Mucosa of stomach (tissue), 1 donor: ENCODE measurements at regions not wholly inside any gene's neighbourhood (a gene's known extent, or its start where the extent isn't known, plus 50 kb on each side); places are given as distances from the start of the nearest gene placed in this dataset.

Experiments
- H3K27me3 ChIP-seq: one replicate; pipeline ENCODE4 v1.7.0; 2013; ENCODE audit warnings: mild to moderate bottlenecking, low read length; ENCODE audit not compliant: control insufficient read depth, insufficient read depth
- H3K36me3 ChIP-seq: one replicate; pipeline ENCODE4 v1.7.0; 2013; ENCODE audit warnings: low read length; ENCODE audit not compliant: control insufficient read depth, insufficient read depth
- H3K4me1 ChIP-seq: one replicate; pipeline ENCODE4 v1.7.0; 2013; ENCODE audit warnings: mild to moderate bottlenecking, low read length; ENCODE audit not compliant: control insufficient read depth, insufficient read depth
- H3K4me3 ChIP-seq: one replicate; pipeline ENCODE4 v1.7.0; 2013; ENCODE audit warnings: low read length
- H3K9ac ChIP-seq: one replicate; pipeline ENCODE4 v1.7.0; 2013; ENCODE audit warnings: mild to moderate bottlenecking, low read length, moderate library complexity
- H3K9me3 ChIP-seq: one replicate; pipeline ENCODE4 v1.7.0; 2013; ENCODE audit warnings: mild to moderate bottlenecking, low read length, moderate library complexity; ENCODE audit not compliant: control insufficient read depth
- donor health status: Pancreatic carcinoma.

DNA sequence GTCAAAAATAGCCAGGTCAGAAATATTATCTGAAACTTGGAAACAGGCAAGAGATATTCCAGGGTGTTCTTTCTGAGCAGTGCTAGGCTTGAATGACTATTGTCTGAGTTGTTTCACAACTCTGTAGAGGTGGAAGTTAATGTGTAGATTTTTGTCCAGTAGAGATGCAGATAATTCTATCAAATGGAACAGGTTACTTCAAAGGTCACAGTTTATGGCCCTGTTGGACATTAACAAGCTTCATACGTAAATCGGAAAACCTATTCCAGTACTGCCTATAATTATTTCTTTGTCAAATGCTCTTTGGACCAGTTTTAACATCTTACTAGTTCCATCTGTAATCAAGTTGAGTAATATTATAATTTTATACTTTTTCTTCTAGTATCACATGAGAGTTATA is 1639.4 kb upstream of the TENM3 start:
- H3K9me3 ChIP-seq: no peaks in the 10 kb centered on the region
- no peak overlapping the region for H3K9ac ChIP-seq
- no peaks in the 10 kb centered on the region for H3K27me3 ChIP-seq
- H3K36me3 ChIP-seq: no peaks in the 10 kb centered on the region
- no peaks in the 10 kb centered on the region for H3K4me1 ChIP-seq
- no peak overlapping the region for H3K4me3 ChIP-seq

- Histone ChIP-seq H3K9ac (no peak overlapping the region), H3K36me3 (no peaks in the 10 kb centered on the region), H3K27me3 (no peaks in the 10 kb centered on the region), H3K4me1 (no peaks in the 10 kb centered on the region), H3K4me3 (no peak overlapping the region), H3K9me3 (no peaks in the 10 kb centered on the region)
These were observed 1632.9 kb upstream of the TENM3 start for GRCh38 chr4:180610324-180610723.

DNA sequence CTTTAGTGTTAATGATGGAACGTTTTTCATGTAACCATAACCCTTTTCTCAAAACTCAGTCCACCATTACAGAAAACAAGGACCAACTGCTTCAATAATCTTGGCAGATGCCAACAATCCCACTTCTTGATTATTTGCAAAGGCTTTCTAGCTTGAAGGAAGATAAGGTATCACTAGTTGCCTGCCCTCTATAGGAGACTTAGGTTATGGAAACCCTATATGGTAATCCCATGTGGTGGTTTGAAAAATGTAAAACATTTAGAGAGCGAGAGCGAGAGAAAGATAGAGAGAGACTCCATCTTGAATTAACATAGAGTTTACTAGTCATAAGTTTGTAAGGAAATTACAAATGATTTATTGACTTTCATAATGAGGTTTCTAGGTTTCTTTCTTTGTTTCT is 1627.5 kb upstream of the TENM3 start:
- no peak overlapping the region for H3K4me3 ChIP-seq
- no peak overlapping the region for H3K9ac ChIP-seq
- H3K4me1 ChIP-seq: no peaks in the 10 kb centered on the region
- H3K27me3 ChIP-seq: no peaks in the 10 kb centered on the region
- no peaks in the 10 kb centered on the region for H3K9me3 ChIP-seq
- no peaks in the 10 kb centered on the region for H3K36me3 ChIP-seq

- Histone ChIP-seq H3K36me3 (no peaks in the 10 kb centered on the region), H3K4me1 (no peaks in the 10 kb centered on the region), H3K9ac (no peak overlapping the region), H3K4me3 (no peak overlapping the region), H3K9me3 (no peaks in the 10 kb centered on the region), H3K27me3 (no peaks in the 10 kb centered on the region)
These were observed 1626.0 kb upstream of the TENM3 start for GRCh38 chr4:180617196-180617595.

DNA sequence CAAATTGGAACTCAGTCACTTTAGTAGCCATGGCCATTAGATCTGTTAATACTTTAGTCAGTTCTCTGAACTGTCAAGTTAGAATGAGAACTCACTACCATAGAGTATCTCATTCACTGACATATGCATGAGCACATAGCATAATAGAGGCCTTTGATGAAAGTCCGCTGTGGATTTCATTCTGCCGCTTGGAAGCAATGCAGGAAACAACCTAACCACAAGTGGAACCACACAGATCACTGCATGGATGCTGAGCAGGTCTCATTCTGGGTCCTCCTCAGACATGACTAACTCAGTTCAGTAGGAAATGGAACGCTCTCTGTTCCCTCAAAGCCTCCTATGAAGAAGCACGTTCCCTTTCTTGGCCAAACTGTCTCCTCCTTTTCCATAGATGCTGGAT is 1624.8 kb upstream of the TENM3 start:
- Histone ChIP-seq H3K27me3 (no peaks in the 10 kb centered on the region), H3K9ac (no peak overlapping the region), H3K36me3 (no peaks in the 10 kb centered on the region), H3K4me1 (no peaks in the 10 kb centered on the region), H3K4me3 (no peak overlapping the region), H3K9me3 (no peaks in the 10 kb centered on the region)

- no peak overlapping the region for H3K9ac ChIP-seq
- no peak overlapping the region for H3K4me3 ChIP-seq
- H3K4me1 ChIP-seq: no peaks in the 10 kb centered on the region
- no peaks in the 10 kb centered on the region for H3K27me3 ChIP-seq
- no peaks in the 10 kb centered on the region for H3K36me3 ChIP-seq
- H3K9me3 ChIP-seq: no peaks in the 10 kb centered on the region
These were observed 1623.8 kb upstream of the TENM3 start for GRCh38 chr4:180619440-180619839.

GRCh38 chr4:180622254-180622653 is 1620.9 kb upstream of the TENM3 start:
- no peak overlapping the region for H3K4me3 ChIP-seq
- no peaks in the 10 kb centered on the region for H3K27me3 ChIP-seq
- H3K36me3 ChIP-seq: no peaks in the 10 kb centered on the region
- H3K9ac ChIP-seq: no peak overlapping the region
- H3K4me1 ChIP-seq: no peaks in the 10 kb centered on the region
- no peaks in the 10 kb centered on the region for H3K9me3 ChIP-seq

GRCh38 chr4:180625653-180626052 is 1617.5 kb upstream of the TENM3 start:
- no peaks in the 10 kb centered on the region for H3K36me3 ChIP-seq

DNA sequence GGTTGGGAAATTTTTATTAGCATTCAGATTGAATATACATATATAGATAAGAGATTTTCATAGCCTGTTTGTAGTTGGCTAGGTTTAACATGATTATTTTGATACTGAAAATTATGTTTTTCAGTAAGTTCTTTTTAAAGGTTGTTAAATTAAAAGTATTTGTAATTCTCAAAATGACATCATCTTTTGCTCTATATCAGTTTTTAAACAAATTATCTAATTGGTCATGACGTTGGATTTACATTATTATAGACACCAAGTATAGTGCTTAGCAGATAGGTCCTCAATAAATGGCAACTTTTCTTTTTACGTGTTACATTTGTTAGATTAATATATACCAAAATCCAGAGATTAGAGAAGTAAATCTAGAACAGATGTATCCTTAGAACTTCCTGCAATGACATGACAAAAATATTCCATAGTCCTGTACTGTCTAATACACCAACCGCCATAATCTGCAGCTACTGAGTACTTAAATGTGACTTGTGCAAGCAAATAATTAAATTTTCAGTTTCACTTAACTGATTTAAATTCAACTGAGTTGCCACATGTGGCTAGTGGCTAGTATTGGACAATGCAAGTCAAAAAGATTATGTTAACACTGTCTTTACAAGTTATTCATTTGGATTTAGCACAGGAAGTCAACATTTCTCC is 1613.1 kb upstream of the TENM3 start:
- no peaks in the 10 kb centered on the region for H3K27me3 ChIP-seq
- H3K36me3 ChIP-seq: no peaks in the 10 kb centered on the region
- no peaks in the 10 kb centered on the region for H3K4me1 ChIP-seq
- no peak overlapping the region for H3K9ac ChIP-seq
- no peaks in the 10 kb centered on the region for H3K9me3 ChIP-seq
- H3K4me3 ChIP-seq: no peak overlapping the region

More at GRCh38 chr4:180625653-180626052, 1617.5 kb upstream of the TENM3 start:
- Histone ChIP-seq H3K4me1 (no peaks in the 10 kb centered on the region), H3K4me3 (no peak overlapping the region), H3K9me3 (no peaks in the 10 kb centered on the region), H3K27me3 (no peaks in the 10 kb centered on the region), H3K9ac (no peak overlapping the region)

GRCh38 chr4:180634306-180634705 is 1608.9 kb upstream of the TENM3 start:
- no peaks in the 10 kb centered on the region for H3K4me1 ChIP-seq
- no peak overlapping the region for H3K9ac ChIP-seq
- H3K4me3 ChIP-seq: no peak overlapping the region
- H3K36me3 ChIP-seq: no peaks in the 10 kb centered on the region
- H3K27me3 ChIP-seq: no peaks in the 10 kb centered on the region
- no peaks in the 10 kb centered on the region for H3K9me3 ChIP-seq

DNA sequence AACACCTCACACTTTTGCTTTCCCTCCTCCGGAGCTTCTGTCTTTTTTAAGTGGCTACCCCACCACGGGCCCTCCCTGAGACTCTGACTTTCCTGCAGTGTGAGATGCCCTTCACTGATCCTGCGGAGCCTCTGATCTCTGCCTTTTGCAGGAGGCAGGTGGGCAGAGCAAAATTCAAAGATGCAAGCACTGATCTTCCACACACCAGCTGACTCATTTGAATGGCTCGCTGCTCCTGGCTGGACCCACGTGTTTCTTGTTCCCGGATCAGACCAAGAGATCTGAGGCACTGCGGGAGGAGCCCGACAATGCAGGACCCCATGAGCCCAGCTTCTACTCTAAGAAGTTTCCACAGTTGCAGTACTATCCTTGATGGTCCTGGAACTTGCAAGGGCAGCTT is 1607.9 kb upstream of the TENM3 start:
- no peaks in the 10 kb centered on the region for H3K9me3 ChIP-seq
- H3K27me3 ChIP-seq: no peaks in the 10 kb centered on the region
- no peaks in the 10 kb centered on the region for H3K36me3 ChIP-seq
- no peak overlapping the region for H3K9ac ChIP-seq
- no peak overlapping the region for H3K4me3 ChIP-seq
- H3K4me1 ChIP-seq: no peaks in the 10 kb centered on the region

DNA sequence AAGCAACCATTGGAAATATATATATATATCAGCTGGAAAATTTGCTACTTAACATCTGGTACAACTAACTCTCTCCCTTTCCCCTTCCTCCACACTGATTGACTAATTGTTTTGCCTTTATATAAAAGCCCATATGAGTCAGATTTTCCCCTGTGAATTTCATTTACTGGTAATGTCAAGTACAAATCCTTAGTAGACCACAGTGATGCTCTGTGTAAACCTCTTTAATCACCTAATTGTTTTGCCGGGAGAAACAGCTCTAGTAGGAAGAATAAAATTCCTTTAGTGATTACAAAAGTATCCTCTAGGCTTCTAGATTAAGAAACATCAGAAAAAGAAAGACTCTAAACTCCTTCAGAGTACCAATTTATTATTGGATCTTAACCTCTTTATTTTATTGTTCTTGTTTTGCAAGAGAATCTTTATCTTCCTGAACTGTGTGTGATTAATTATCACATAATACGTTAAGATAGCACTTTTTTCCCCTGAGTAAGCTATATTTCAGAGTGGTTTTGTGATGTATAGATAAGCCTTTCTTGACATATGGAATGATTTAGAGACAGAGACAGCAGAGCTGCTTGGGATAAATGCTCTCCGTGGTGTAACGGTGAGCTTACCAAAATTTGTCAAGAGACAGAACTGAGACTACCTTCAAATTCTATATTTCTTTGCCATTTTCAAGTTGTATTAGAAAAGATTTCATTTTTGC is 1606.4 kb upstream of the TENM3 start:
- Histone ChIP-seq H3K27me3 (no peaks in the 10 kb centered on the region), H3K9me3 (no peaks in the 10 kb centered on the region), H3K4me1 (no peaks in the 10 kb centered on the region), H3K9ac (no peak overlapping the region), H3K4me3 (no peak overlapping the region), H3K36me3 (no peaks in the 10 kb centered on the region)
